RPMI7951 (cell line): ENCODE measurements at regions not wholly inside any gene's neighbourhood (a gene's known extent, or its start where the extent isn't known, plus 50 kb on each side); places are given as distances from the start of the nearest gene placed in this dataset.

Source experiments
- DNase-seq: peaks from one replicate; pipeline ENCODE4 v3.0.0-alpha.2; 2012; ENCODE audit warnings: low read depth

DNA sequence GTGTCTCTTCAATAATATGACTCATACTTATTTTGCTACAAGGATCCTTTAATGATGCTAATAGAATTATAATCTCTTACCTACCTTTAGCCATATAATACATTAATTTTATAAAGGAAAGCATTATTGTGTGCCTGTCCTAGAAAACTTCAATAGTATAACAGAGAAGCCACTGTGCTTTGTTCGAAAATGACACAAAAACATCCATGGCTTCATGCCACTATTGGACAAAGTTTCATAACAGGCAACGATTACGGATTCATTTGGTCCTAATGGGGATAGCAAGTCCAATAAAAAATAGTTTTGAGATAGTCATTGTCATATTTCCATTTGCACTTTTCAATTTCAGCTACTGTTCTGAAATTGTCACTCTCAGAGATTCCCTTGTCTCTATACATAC is 52.5 kb upstream of the CCDC150 start:
- no peak for DNase-seq

DNA sequence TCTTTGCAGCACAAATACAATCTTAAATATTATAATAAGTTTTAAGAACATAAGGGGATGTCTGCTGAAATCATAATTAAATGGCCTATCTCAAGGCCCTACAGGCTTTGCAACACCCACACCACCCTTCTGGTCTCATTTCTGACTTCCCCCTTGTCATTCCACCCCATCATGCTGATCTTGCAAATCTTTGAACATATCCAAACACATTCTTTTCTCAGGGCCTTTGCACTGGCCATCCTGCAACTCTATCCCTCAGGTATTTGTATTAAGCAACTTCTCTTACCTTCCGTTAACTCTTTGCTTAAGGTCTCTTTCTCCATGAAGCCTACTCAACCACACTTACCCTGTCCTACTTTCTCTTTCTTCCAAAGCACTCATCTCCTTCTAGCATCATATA is 51.8 kb upstream of the CCDC150 start:
- DNase-seq, result no peak

- no peak for DNase-seq
Measured at GRCh38 chr2:196589419-196589818, 50.1 kb upstream of the CCDC150 start.
